ENCODE measurements at regions not wholly inside any gene's neighbourhood (a gene's known extent, or its start where the extent isn't known, plus 50 kb on each side); places are given as distances from the start of the nearest gene placed in this dataset.
"Not testable (repeated sequence)": the region's sequence is repeated elsewhere in the genome, so short reads cannot be mapped to it uniquely, and the experiment has no call there.

DNA sequence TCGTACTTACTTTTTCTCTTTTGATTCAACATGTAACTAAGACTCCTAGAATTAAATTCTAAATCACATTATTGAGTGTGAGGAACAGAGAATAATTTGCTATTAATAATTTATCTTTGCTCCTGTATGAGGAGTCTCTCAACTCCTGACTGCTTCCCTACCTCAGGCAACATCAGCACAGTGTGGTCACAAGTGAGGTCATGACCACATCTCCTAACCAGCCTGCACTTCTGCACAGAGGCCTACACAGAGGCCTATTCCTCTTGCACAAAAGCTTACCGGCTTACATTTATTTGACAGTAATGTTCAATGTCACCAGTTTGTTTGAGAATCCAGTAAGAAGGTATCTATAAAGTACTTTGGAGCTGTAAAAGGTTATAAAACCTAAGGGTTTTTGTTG lies 637.4 kb upstream of the MARCKS start:
- no peak for DNase-seq
- in situ Hi-C loops (cut with MboI; ENCODE audit: low pct_unique_long_range_greater_than_20kb, low sequenced_read_pairs): no loop called here

DNA sequence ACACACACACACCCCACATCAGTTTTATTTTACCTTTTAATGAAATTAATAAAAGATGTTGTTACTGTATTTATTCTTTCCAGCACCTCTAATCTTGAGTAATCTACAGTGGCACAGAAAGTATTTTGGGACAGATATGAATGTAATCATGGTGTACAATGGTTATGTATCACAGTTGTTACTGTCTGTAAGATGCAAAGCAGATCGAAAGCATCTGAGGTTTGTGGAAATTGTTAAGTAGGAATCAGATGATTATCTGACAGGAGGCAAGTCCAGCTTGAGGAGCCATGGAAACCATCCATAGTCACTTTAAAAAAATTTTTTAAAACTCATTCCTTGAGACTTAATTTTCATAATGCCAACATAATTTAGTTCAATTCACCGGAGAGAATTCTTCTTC lies 636.3 kb upstream of the MARCKS start:
- DNase-seq: no peak
- in situ Hi-C loops (cut with MboI; ENCODE audit: low pct_unique_long_range_greater_than_20kb, low sequenced_read_pairs): no loop called here

DNA sequence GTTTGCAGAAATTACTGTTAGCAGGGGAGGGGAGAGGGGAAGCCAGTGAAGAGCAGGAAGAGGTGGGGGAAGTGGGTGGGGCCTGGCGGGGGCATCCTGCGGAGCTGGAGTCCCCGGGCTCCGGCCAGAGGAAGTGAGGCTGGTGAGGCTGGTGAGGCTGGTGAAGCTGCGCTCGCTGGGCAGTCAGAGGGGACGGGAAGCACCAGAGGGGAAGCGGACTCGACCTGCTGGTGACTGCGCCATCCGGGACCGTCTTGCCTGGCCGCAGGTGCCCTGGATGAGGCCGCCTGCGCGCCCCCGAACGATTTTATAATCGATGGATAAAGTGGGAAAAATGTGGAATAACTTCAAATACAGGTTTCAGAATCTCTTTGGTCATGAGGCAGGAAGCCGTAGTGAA lies 635.3 kb upstream of the MARCKS start:
- no peak for DNase-seq
- in situ Hi-C loops (cut with MboI; ENCODE audit: low pct_unique_long_range_greater_than_20kb, low sequenced_read_pairs): no loop called here

DNA sequence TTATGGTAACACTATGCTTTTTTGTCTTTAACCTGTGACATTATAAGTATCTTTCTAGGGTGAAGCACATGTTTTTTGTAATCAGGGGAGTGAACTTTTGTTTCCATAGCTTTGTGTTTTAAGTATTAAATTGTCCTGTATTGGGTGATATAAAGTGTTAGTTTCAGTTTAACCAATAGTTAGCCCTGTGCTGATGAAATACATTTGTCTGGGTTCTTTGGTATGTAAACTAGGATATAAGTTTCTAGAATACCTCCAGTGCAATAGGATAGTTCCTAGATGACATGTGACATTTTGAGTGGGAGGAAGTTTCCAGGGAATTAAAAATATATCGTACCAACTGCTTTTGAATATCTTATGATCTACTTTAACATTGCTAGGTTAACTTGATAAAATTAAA lies 611.0 kb upstream of the MARCKS start:
- in situ Hi-C loops (cut with MboI; ENCODE audit: low pct_unique_long_range_greater_than_20kb, low sequenced_read_pairs): no loop called here
- no peak for DNase-seq

DNA sequence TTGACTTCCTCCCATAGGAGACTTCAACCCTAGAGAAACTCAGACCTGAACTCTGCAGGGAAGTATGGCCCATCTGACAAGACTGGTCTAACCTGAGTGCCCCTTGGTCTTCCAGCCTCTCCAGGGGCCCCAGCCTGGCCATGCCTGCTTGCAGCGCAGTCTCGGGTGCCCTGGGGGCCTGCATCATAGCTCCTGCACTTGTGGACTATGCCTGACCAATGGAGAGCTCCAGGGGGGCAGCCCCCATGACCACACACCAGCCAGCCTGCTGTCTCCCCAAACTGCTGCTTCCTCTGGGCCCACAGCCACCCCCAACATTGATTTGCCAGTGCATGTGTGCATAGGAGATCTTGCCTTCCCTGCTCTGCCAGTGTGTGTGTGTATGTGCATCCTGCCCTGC lies 608.6 kb upstream of the MARCKS start:
- no peak for DNase-seq
- in situ Hi-C loops (cut with MboI; ENCODE audit: low pct_unique_long_range_greater_than_20kb, low sequenced_read_pairs): no loop called here

DNA sequence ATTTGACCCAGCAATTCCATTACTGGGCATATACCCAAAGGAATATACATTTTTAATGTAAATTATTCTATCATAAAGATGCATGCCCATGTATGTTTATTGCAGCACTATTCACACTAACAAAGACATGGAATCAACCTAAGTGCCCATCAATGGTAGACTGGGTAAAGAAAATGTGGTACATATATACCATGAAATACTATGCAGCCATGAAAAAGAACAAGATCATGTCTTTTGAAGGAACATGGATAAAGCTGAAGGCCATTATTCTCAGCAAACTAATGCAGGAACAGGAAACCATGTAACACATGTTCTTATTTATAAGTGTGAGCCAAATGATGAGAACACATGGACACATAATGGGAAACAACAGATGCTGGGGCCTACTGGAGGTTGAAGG lies 603.0 kb upstream of the MARCKS start:
- in situ Hi-C loops (cut with MboI; ENCODE audit: low pct_unique_long_range_greater_than_20kb, low sequenced_read_pairs); DNase-seq: not testable (repeated sequence)

DNA sequence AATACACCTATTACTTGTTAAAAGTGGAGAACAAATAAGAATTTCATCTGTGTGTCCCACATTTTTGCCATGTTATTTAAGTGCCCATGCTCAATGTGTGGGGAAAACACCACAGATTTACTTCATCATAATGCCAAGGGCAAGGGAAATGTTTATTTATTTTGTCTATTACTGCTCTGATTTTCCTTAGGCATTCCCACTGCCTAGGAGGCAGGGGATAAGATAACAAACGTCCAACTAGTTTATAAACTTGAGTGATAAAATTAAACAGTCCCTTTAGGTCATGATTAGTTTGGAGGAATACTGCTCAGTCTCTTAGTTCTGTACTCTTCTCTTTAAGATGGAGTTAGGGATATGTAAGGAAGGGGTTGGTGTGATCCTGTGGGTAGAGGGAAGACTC lies 598.4 kb upstream of the MARCKS start:
- DNase-seq: no peak
- in situ Hi-C loops (cut with MboI; ENCODE audit: low pct_unique_long_range_greater_than_20kb, low sequenced_read_pairs): no loop called here

DNA sequence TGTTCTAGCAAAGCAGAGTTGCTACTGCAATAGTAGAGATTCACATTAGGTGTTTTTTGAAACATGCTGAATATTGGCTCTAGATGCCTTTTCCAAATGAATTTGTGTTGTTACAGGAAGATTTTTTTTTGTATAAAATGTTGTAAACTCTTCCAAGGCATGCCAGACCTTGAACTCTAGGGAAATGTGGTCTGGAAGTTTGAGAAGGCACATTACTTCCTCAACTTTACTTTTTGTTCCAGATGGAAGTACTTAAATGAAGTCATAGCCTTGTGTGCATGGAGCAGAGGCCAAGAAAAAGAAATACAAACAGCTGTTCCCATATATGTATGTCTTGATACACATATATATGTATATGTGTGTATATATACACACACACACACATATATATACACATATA lies 585.7 kb upstream of the MARCKS start:
- in situ Hi-C loops (cut with MboI; ENCODE audit: low pct_unique_long_range_greater_than_20kb, low sequenced_read_pairs): no loop called here
- DNase-seq: no peak

DNA sequence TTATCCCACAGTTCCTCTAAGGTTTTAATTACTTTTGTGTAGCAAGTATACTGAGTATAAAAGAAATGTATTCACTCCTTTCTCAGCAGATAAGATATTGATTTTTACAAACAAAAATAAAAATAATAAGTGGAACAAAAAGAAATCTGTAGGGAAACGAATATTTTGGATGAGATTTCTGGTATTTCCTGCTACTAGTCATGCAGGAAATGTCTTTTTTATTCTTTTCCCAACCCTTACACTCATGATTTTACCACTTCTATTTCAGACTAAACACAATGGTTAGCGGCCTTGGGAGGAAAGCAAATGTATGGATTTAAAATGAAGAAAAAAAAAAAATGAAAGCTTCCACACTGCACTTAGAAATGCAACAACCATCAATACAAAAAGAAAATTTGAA lies 580.5 kb upstream of the MARCKS start:
- DNase-seq: no peak
- in situ Hi-C loops (cut with MboI; ENCODE audit: low pct_unique_long_range_greater_than_20kb, low sequenced_read_pairs): no loop called here

DNA sequence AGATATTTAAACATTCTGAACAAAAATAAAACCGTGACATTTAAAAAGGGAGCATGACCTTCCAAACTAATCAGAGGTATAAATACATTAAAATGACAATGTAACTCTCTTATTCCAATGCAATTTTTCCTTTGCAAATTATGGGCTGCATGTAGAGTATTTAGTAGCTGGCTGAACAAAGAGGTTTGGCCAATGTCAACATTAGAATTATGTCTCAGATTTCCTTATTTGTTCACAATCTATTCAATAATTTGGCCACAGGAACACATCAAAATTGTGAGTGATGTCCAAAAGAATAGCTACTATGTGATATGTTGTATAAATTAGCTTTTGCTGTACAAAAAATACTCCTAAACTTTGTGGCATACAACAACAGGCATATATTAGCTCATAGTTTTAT lies 580.0 kb upstream of the MARCKS start:
- no peak for DNase-seq
- in situ Hi-C loops (cut with MboI; ENCODE audit: low pct_unique_long_range_greater_than_20kb, low sequenced_read_pairs): no loop called here

DNA sequence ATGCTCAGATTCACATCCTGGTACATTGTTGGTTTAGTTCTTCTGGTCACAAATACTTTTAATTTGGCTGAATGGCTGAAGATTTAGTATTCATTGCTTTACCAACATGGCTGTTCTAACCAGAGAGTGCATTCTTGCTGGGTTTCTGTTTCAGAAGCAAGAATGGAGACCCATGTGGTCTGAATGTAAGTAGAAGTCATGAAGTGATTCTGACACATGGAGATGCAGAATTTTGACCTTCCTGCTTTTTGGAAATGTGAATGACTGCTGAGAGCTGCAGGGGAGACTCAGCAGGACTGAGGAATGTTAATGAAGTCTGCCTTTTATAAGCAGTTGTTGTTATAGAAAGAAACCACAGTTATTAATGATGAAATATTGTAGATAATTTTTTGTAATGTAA lies 576.1 kb upstream of the MARCKS start:
- in situ Hi-C loops (cut with MboI; ENCODE audit: low pct_unique_long_range_greater_than_20kb, low sequenced_read_pairs): no loop called here
- DNase-seq: no peak

DNA sequence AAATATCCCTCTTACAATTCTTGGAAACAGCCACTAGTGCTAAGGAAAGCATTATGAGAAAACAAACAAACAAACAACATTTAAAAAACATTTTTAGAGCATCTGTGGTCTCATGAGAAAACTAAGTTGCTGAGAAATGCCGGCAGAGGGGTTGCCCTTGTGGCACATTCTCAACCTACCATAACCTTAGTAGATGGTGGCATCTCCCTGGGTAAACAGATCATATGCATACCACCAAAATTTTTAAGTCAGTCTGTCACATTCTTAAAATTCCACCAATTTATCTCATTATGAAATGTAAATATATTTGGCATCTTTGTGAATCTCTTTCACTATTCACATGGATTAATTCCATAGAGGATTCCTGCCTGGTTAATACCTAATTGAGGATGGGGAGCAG lies 575.7 kb upstream of the MARCKS start:
- no peak for DNase-seq
- in situ Hi-C loops (cut with MboI; ENCODE audit: low pct_unique_long_range_greater_than_20kb, low sequenced_read_pairs): no loop called here

DNA sequence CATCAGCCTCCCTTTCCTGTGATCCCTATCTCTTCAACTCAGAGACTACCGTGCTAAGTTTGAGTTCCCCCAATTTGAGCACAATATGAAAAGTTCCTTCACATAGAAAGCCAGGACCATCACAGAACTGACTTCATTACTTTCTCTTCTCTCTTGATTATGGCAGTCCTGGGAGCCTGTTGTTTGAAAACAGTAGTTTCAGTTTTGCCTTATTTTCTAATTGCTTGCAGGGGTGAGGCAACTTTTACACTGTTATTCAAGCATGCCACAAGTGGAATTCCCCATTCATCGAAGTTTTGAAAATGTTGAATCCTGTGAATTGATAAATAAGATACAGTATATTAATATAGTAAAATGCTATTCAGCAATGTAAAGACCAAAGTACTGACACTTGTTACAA lies 569.7 kb upstream of the MARCKS start:
- in situ Hi-C loops (cut with MboI; ENCODE audit: low pct_unique_long_range_greater_than_20kb, low sequenced_read_pairs): no loop called here
- DNase-seq: no peak

DNA sequence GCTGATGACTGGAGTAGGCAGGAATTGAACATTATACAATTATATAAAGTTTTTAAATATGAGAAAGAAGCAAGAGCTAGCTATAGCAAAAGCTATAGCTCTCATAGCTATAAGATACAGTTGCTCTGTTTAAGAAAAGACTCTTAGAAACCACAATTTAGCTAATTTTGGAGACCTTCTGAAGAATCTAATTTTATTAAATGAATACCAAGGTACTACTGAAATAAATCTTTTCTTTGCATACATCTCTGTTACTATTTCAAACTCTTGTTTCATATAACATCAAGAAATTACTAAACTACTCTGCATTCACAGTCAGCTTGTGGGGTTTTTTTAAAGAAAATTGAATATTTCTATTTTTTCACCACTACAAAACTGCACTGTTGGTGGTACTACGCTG lies 568.7 kb upstream of the MARCKS start:
- in situ Hi-C loops (cut with MboI; ENCODE audit: low pct_unique_long_range_greater_than_20kb, low sequenced_read_pairs): no loop called here
- DNase-seq: no peak

DNA sequence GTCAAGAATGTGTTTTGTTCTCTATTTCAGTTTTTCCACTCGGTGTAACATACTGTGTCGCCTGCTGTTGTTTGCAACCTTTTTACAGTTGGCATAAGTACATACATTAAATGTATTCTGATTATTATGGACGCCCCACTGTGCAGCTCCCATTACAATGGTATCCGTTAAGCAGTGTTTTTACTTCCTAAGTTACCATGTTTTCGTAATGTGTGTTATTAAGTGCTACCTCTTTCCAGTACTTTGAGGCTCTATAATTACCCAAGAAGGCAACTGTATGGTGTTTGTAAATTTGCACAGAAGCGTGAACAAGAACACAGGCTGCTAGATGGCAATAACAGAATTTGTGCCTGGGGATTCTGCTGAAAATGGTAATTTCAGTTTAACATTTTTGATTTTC lies 568.0 kb upstream of the MARCKS start:
- in situ Hi-C loops (cut with MboI; ENCODE audit: low pct_unique_long_range_greater_than_20kb, low sequenced_read_pairs): no loop called here
- DNase-seq: no peak

DNA sequence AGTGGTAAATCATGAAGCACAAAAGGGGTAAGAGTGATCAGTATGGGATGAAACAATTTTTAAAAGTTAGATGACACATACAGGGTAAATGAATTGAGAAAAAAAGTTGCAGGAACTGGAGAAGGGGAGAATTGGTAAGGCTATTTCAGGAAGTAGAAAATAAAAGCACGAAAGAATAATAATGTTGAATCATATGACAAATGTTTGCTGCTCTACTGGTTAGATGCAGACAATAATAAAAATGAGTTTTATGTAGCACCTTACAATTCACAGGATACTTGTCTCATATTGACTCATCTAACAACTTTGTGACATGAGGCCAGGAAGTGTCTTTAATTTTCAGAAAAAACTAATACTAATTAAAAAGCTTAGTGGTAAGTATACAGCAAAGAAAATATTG lies 566.5 kb upstream of the MARCKS start:
- in situ Hi-C loops (cut with MboI; ENCODE audit: low pct_unique_long_range_greater_than_20kb, low sequenced_read_pairs): no loop called here
- DNase-seq: no peak

DNA sequence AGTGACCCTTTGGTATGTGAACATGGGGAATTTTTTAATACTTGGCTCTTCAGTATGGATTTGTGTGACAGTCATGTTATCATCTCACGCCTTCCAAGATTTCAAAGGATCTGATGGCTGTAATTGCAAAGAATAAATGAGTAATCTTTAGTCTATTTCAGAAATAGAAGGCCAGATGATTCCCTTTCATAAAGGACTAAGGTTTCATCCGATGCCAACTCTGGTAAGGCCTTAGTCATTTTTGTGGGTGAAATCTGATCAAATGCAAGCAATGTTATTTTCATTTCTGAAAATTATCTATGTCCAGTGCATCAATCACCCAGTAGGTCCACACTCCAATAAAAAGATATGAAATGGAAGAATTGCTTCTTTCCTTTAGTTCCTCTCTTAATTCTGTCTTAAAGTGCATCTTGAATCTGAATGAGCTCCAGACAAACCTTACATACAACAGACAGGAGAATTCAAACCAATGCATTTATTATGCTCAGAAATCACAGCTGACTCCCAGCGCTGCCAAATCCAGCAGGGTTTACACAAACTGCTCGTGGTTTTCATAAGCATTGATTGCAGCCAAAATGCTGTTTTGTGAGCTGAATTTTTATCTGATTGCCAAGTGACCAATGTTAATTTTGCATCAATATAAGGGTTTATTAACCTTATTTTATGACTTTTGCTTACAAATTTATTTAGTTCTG lies 565.2 kb upstream of the MARCKS start:
- DNase-seq: no peak
- in situ Hi-C loops (cut with MboI; ENCODE audit: low pct_unique_long_range_greater_than_20kb, low sequenced_read_pairs): no loop called here

DNA sequence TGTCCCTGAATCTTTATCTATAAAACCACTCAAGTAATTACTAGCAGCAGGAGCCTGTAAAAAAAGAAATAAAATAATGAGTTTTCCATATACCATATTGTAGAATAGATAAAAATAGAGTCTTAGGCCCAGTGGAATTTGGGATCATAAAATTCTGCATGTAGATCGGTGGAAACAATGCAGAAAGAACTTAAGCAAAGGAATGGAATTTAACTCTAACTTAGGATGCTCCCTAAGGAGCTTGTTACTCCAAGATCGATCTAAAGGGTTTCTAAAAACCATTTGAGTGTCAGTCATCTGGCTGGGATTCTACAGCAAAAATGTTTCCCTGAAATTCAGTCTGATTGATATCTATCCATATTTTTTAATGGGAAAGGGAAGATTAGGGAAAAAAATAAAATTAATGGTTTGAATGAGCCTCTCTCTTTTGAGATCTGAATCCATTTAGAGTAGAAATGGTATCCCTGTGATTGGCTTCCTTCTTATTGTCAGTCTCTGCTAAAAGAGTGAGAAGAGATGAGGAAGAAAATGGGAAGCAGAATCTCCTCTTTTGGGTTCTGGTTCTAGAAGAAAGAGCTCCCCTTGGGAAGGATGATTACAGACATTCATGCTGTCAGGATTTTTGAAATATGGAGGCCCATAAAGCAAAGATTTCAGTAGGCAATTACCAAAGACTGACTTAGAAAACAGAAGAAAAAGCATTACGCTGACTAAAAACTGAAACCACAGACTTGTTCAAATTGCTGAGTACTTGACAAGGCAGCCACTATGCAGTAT lies 564.3 kb upstream of the MARCKS start:
- in situ Hi-C loops (cut with MboI; ENCODE audit: low pct_unique_long_range_greater_than_20kb, low sequenced_read_pairs): no loop called here
- no peak for DNase-seq

DNA sequence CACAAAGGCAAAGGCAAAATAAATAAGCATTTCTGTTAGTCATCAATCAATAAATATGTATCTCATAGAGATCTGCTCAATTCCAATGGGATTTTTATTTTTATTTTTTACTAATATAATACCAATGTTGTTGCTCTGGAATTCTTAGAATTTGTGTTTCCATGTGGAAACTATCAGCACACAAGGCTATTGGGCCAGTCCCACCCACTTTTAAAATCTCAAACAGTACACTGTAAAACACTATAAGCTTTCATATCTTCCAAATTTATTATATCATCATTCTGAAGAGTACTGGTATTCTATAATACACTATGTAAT lies 563.8 kb upstream of the MARCKS start:
- DNase-seq: no peak
- in situ Hi-C loops (cut with MboI; ENCODE audit: low pct_unique_long_range_greater_than_20kb, low sequenced_read_pairs): no loop called here

DNA sequence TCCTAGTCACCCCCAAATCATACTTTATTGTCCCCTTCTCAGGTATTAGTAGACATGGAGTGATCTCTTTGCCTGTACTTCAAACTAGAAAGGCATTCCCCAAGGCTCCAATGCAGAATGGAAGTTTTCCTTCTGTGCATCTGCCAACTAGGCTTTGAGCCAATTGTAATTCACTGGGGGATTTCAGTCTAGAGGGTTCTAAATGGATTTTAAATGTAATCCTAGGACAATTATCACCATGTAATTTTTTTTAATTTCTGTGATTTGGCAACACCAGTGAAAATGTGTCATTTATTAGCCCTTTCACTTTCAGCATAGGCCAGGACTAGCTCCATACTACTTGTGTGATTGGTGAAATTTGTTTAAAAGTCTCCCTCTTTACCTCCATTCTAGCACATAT lies 557.6 kb upstream of the MARCKS start:
- DNase-seq: no peak
- in situ Hi-C loops (cut with MboI; ENCODE audit: low pct_unique_long_range_greater_than_20kb, low sequenced_read_pairs): no loop called here

DNA sequence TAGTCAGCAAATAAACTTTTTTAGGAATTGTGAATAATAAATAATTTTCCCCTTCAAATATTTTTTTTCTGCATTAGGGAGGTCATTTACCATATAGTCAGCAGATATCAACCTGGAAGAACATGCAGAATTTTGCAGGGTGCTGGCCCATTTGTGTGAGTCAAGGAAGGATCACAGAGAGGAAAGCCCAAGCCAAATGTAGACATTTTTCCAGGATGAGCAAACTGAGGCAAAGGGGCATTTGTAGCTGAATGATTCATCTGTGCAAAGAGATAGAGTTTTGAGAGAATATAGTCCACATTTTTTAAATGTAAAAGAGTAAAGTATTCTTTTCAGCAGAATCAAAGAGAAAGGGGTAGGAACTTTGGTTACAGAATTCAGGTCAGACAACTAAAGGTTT lies 555.5 kb upstream of the MARCKS start:
- DNase-seq: no peak
- in situ Hi-C loops (cut with MboI; ENCODE audit: low pct_unique_long_range_greater_than_20kb, low sequenced_read_pairs): no loop called here

All from KBM-7 (cell line).